HAP-1 (cell line): ENCODE measurements at regions not wholly inside any gene's neighbourhood (a gene's known extent, or its start where the extent isn't known, plus 50 kb on each side); places are given as distances from the start of the nearest gene placed in this dataset.
"Not testable (repeated sequence)": the region's sequence is repeated elsewhere in the genome, so short reads cannot be mapped to it uniquely, and the experiment has no call there.

Experiments used
- DNase-seq, 2 experiments: peaks; one replicate each; pipeline ENCODE4 v3.0.0-alpha.2; 2016 to 2020; ENCODE audit warnings: low spot score in 2 of 2
- H3K27me3 ChIP-seq: fragments of 250-450 bp; sonication (Bioruptor Pico); 2 replicates; pipeline ENCODE4 v1.5.1; 2020; ENCODE audit warnings: low read depth, mild to moderate bottlenecking, moderate library complexity
- H3K36me3 ChIP-seq: fragments of 250-450 bp; sonication (Bioruptor Pico); replicated peaks from 2 replicates; pipeline ENCODE4 v1.5.1; 2020; ENCODE audit warnings: mild to moderate bottlenecking
- H3K4me1 ChIP-seq: fragments of 250-450 bp; sonication (Bioruptor Pico); 2 replicates; pipeline ENCODE4 v1.5.1; 2020; ENCODE audit warnings: mild to moderate bottlenecking
- H3K4me3 ChIP-seq: fragments of 250-450 bp; sonication (Bioruptor Pico); 2 replicates; pipeline ENCODE4 v1.5.1; 2020; ENCODE audit warnings: mild to moderate bottlenecking, moderate library complexity
- H3K9me3 ChIP-seq: fragments of 250-450 bp; sonication (Bioruptor Pico); 2 replicates; pipeline ENCODE4 v1.5.1; 2020; ENCODE audit warnings: mild to moderate bottlenecking, moderate library complexity
- in situ Hi-C: fragments of 300-500 bp; cut with MboI; formaldehyde crosslinking; loops from 3 replicates; pipeline ENCODE4 v1.14.3; 2020; ENCODE audit warnings: low sequenced_read_pairs, inconsistent platforms, mixed read lengths

DNA sequence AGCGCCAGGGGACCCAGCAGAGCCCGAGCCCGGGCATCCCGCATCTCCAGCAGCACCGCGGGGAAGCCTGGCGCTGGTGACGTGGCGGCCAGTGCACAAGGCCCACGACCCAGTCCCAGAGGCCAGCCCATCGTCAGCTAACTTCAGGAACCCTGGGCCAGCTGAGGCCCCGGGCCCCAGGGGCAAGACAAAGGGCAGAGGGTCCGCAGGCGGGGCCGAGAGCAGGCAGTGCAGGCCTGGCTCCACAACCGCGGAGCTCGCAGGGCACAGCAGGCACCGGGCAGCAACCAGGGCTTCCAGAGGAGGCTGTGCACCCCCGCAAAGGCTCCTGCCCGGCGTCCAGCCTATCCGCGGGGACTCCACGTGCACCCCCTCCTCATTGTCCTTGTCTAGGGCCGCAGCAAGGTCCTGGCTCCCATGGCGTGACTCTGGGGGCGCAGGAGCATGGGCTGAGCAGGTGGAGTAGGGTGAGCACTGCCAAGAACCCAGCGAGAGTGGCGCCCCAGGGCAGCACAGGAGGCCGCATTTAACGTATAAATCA is 352.5 kb downstream of the KCNJ18 start:
- H3K36me3 ChIP-seq, in situ Hi-C loops: not testable (repeated sequence)

DNA sequence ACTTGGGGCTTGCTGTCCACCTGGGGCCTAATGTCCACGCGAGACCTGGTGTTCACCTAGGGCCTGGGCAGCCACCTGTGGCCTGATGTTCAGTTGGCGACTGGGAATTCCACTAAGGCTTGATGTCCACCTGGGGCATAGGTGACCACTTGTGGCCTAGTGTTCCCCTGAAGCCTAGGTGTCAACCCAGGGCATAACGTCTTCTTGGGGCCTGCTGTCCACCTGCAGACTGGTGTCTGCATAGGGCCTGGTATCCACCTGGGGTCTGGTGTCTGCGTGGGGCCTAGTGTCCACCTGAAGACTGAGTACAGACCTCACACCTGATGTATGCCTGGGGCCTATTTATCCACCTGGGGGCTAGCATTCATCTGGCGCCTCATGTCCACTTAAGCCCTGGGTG is 355.2 kb downstream of the KCNJ18 start:
- H3K4me3 ChIP-seq, H3K36me3 ChIP-seq, in situ Hi-C loops, DNase-seq, H3K4me1 ChIP-seq, H3K27me3 ChIP-seq, H3K9me3 ChIP-seq: not testable (repeated sequence)

More for the DNA sequence above, 352.5 kb downstream of the KCNJ18 start:
- not testable (repeated sequence) for H3K27me3 ChIP-seq, H3K9me3 ChIP-seq, DNase-seq, H3K4me1 ChIP-seq, H3K4me3 ChIP-seq

DNA sequence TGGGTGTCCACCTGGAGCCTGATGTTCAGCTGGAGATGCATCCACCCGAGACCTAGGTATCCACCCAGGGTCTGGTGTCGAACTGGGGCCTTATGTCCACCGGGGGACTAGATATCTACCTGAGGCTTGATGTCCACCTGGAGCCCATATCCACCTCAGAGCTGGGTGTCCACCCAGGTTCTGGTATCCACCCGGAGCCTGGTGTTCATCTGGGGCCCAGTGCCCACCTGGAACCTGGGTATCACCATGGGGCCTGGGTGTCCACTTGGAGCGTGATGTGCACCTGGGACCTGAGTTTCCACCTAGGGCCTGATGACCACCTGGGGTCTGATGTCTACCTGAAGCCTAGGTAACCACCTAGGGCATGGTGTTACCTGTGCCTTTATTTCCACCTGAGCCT is 355.9 kb downstream of the KCNJ18 start:
- H3K27me3 ChIP-seq, H3K36me3 ChIP-seq, in situ Hi-C loops, DNase-seq, H3K4me3 ChIP-seq, H3K9me3 ChIP-seq, H3K4me1 ChIP-seq: not testable (repeated sequence)

DNA sequence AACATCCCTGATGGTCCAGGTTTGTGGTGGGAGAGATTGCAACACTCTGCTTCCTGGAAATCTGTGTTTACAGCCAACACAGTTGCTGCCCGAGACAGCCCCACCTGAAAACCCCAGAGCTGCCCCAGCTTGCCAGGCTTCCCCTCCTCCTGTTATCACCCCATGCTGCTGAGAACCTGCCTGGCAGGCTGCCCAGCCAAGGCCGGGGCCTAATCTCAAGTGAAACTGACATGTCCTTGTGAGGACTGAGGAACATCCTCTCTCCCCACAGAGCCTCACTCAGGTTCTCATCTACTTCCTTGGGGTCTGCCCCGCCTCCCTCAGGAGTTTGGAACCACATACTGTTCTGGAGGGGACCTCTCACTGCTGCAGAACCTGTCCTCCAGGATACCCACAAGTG is 358.4 kb downstream of the KCNJ18 start:
- H3K4me1 ChIP-seq, H3K4me3 ChIP-seq, in situ Hi-C loops, H3K36me3 ChIP-seq, H3K27me3 ChIP-seq, DNase-seq, H3K9me3 ChIP-seq: not testable (repeated sequence)

DNA sequence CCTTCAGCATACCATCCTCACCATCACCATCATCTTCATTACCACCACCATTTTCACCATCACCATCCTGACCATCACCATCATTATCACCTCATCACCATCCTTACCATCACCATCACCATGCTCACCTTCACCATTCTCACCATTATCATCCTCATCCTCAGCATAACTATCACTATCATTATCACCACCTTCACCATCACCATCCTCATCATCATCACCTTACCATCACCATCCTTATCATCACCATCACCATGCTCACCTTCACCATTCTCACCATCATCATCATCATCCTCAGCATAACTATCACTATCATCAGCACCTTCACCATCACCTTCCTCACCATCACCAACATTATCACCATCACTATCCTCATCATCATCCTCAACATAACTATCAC is 360.4 kb downstream of the KCNJ18 start:
- H3K4me3 ChIP-seq, DNase-seq, H3K4me1 ChIP-seq, H3K9me3 ChIP-seq, in situ Hi-C loops, H3K27me3 ChIP-seq, H3K36me3 ChIP-seq: not testable (repeated sequence)

DNA sequence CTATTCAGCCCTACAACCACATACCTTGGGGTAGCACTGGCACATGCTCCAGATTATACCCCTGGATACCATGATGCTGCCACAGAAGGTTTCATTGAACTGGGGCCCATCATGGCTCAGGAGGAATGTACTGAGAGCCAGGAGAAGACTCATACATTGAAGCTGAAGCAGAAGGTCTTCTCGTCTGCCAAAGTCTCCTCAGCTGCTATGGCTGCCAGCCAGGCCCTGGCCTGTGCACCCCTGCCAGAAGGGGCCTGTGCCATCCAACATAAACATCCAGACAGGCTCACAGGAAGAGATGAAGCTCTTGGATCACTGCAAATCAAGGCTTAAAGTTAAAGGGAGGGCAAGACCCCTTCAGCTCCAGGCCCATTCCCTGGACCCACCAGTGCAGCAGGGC is 364.2 kb downstream of the KCNJ18 start:
- H3K4me3 ChIP-seq, H3K9me3 ChIP-seq, H3K27me3 ChIP-seq, in situ Hi-C loops, DNase-seq, H3K36me3 ChIP-seq, H3K4me1 ChIP-seq: not testable (repeated sequence)

DNA sequence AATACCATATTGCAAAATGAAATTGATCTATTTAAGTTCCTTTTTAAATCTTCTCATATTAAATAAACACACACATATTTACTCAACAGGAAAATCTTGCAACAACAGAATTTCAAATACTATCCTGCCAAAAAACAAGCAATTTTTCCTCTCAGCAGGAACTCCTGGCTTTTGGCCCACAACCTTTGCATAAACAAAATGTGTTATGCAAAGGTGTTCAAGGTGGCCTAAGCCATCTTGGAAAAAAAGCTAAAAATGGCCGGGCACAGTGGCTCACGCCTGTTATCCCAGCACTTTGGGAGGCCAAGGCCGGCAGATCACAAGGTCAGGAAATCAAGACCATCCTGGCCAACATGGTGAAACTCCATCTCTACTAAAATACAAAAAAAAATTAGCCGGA is 383.6 kb downstream of the KCNJ18 start:
- H3K9me3 ChIP-seq, H3K4me1 ChIP-seq, DNase-seq, H3K4me3 ChIP-seq, H3K27me3 ChIP-seq, H3K36me3 ChIP-seq, in situ Hi-C loops: not testable (repeated sequence)

DNA sequence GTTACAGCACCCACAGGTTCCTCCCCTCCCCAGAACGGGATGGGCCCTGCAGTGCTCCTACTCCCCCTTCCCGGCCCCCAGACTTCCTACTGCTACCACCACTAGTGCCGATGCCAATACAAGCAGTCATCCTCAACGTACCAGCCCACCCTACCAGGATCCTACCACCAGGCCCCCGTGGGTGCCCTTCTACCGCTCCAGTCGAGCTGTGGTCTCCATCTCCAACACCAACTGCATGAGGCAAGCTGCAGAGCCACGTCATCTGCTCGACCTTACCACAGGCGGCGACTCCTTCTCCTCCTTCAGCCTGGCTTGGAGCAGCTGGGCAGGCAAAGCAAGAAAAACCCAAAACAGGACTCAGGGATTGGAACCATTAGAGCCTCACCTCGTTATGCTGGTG is 396.3 kb downstream of the KCNJ18 start:
- DNase-seq, H3K4me3 ChIP-seq, in situ Hi-C loops, H3K27me3 ChIP-seq, H3K9me3 ChIP-seq, H3K4me1 ChIP-seq, H3K36me3 ChIP-seq: not testable (repeated sequence)

DNA sequence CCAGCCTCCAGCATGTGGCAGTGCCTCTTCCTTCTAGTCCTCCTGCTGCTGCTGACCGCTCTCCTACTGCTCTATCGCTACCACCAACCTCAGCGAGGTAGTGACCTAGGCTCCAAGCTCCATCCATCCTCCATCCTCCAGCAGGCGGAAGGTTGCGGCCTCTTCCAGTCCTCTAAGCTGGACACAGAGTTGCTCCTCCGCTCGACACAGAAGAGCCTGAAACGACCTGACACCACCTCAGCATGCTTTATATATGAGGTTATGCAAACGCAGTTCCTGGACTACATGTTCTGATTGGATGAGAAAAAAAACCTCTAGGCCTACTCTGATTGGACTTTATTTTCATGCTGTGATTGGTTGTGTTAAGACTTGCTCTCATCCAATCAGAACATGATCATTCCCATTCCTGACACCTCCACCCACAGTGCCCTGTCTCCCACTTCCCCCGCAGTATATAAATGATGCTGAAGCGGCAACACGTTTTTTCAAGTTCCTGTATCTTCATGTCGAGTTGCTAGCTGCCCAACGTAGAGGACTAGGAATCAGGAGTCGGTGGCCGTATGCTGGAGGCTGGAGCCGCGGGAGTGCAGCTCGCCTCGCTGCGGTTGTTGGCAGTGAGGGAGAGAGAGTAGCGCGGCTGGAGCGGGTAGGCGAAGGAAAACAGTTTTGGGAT is 398.1 kb downstream of the KCNJ18 start:
- no peak for DNase-seq
- H3K9me3 ChIP-seq = no peaks in the 10 kb centered on the region; the same call in 1 of the 2 replicates
- H3K36me3 ChIP-seq = no peaks in the 10 kb centered on the region
- no peak overlapping the region for H3K4me3 ChIP-seq
- H3K27me3 ChIP-seq = no peaks in the 10 kb centered on the region
- in situ Hi-C loops = no loop called here
- no peaks in the 10 kb centered on the region for H3K4me1 ChIP-seq

DNA sequence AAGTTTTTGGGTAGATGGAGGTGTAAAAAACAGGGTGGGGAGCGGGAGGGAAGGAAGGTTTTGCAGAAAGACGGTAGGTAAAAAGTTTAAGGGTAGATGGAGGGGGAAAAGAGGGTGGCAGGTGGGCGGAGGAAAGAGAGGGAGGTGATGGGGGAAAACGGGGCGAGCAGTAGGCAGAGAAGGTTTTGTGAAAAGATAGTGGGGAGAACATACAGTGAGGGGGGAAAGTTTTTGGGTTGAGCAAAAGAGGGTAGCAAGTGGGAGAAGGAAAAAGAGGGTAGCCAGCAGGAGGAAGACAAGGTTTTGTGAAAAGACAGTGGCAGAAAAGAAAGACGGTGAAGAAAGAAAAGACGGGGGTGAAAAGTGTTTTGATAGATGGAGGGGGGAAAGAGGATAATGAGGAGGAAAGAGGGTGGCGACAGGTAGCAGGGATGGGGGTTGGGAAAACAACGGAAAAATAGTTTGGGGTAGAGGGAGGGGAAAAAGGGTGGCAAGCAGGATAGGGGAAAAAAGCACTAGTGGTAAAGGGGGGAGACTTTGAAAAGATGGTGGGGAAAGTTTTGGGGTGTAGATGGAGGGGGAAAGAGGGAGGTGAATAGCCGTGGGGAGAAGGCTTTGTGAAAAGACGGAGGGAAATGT is 398.8 kb downstream of the KCNJ18 start:
- H3K9me3 ChIP-seq, in situ Hi-C loops, H3K36me3 ChIP-seq, DNase-seq, H3K4me1 ChIP-seq, H3K27me3 ChIP-seq, H3K4me3 ChIP-seq: not testable (repeated sequence)

DNA sequence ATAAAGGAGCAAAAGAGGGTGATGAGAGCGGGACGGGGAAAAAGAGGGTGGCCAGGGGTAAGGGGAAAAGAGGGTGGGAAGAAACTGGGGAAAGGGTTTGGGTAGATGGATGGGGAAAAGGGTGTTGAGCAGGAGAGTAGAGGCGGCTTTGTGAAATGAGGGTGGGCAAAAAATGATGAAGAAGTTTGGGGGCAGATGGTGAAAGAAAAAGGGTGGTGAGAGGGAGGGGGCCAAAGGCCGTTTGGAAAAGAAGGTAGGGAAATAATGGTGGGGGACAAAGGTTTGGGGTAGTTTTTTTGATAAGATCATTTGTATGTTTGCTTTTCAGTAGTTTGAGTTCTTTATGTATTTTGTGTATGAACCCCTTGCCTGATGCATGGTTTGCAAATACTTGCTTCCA is 399.5 kb downstream of the KCNJ18 start:
- H3K9me3 ChIP-seq, H3K4me1 ChIP-seq, H3K36me3 ChIP-seq, H3K27me3 ChIP-seq, H3K4me3 ChIP-seq, DNase-seq, in situ Hi-C loops: not testable (repeated sequence)

DNA sequence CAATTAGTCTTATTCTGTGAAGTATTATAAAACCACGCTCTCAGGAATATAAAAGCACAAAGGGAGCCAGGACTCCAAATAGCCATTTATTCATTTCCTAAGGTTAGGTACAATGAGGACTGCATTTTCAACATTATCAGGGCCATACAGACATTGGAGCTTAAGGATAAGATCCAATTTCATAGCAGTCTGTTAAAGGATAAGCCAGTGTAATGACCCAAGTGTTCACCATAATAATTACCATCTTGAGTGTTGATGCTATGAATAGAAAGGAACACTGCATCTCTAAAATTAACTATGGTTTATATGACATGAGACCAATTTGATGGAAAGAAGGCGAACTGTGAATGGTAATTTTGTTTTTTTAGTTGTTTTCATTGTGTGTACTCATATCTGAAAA is 403.1 kb downstream of the KCNJ18 start:
- in situ Hi-C loops, H3K36me3 ChIP-seq, H3K9me3 ChIP-seq, DNase-seq, H3K27me3 ChIP-seq, H3K4me3 ChIP-seq, H3K4me1 ChIP-seq: not testable (repeated sequence)

DNA sequence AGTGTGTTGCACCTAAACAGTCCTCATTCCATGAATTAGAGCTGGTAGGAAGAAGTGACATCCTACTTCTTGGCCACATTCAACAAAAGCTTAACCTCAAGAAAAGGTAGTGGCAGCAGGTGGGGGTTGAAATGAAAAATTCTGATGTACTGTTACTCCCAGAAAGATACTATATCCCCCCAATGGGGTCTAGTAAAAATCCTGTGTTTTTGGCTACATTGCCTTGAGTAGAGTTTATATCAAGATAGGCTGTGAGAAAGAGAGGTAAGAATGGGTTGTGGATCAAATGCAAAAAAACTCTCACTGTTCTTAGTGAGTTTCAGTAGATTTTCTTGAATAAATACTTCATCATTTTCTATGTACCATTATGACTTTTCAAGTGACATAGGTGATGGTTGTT is 407.3 kb downstream of the KCNJ18 start:
- H3K4me3 ChIP-seq, H3K4me1 ChIP-seq, in situ Hi-C loops, H3K27me3 ChIP-seq, H3K9me3 ChIP-seq, H3K36me3 ChIP-seq, DNase-seq: not testable (repeated sequence)

DNA sequence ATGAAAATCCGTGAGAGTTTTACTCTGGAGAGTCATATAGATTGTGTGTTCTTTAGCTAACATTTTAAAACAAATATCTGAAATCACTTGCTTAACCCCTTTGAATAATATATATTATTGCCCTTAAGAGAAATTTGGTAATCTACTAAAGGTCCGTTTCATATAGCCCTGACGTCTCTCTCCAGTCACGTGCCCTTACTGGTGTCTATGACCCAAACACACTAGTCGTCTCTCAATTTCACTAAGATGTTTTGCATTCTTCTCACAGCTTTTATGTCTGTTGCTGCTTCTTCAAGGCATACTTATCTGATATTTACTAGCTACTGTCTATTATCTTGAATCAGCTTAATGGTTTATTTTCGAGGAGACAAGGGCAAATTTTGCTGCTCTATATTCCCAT is 409.9 kb downstream of the KCNJ18 start:
- Histone ChIP-seq H3K4me1 (no peaks in the 10 kb centered on the region), H3K36me3 (no peaks in the 10 kb centered on the region), H3K27me3 (no peaks in the 10 kb centered on the region), H3K9me3 (no peaks in the 10 kb centered on the region; the same call in 1 of the 2 replicates), H3K4me3 (no peak overlapping the region)
- in situ Hi-C loops = no loop called here
- DNase-seq = no peak

DNA sequence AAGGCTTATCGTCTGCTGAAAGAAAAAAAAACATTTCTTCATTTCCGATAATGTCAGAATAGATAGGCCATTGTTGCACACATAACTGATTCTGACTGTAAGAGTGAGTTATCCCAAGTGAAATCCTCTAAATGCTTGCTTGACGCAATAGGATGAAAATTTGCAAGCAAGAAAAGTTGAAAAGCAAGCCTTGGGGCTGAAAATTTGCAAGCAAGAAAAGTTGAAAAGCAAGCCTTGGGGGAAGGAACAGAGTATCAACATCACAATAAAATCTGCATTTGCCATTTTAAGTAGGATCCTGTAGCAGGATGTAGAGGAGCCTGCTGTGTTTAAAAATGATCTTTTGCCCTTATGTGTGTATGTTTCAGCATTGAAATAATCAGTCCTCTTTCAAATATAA is 424.4 kb downstream of the KCNJ18 start:
- H3K27me3 ChIP-seq, H3K9me3 ChIP-seq, DNase-seq, H3K36me3 ChIP-seq, in situ Hi-C loops, H3K4me3 ChIP-seq, H3K4me1 ChIP-seq: not testable (repeated sequence)
